AG10803 (cell line): ENCODE measurements at regions not wholly inside any gene's neighbourhood (a gene's known extent, or its start where the extent isn't known, plus 50 kb on each side); places are given as distances from the start of the nearest gene placed in this dataset.

Experiments
- DNase-seq: peaks from one replicate; pipeline ENCODE4 v3.0.0; 2010; ENCODE audit warnings: low read depth
- H3K4me3 ChIP-seq: 2 replicates; pipeline ENCODE4 v1.5.1; 2011; ENCODE audit warnings: mild to moderate bottlenecking, low read length, control low read depth
- CTCF ChIP-seq: conservative IDR thresholded peaks from 2 replicates; pipeline ENCODE4 v1.5.1; 2011; ENCODE audit warnings: mild to moderate bottlenecking, low read length, control low read depth, inconsistent platforms

DNA sequence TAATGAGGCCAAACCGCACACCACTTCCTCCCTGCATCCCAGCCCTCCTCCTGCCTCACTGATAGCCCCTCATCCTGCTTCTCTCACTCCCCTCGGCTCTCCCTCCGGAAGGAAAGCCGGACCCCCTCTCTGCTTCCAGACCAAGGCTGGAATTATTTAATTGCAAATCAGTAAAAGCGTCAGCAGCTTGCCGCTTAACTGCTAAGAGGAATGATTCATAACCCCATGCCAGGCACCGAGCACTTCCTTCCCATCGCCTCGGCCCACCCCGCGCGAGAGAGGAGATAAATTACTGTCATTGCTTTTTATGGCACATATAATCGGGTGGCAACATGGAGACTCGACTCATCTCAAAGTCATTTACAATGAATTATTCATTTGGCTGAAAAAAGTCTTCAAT, 77.3 kb downstream of the UBIAD1 start:
- TF ChIP-seq CTCF: no peak
- no peak for DNase-seq
- H3K4me3 ChIP-seq: no peak overlapping the region

DNA sequence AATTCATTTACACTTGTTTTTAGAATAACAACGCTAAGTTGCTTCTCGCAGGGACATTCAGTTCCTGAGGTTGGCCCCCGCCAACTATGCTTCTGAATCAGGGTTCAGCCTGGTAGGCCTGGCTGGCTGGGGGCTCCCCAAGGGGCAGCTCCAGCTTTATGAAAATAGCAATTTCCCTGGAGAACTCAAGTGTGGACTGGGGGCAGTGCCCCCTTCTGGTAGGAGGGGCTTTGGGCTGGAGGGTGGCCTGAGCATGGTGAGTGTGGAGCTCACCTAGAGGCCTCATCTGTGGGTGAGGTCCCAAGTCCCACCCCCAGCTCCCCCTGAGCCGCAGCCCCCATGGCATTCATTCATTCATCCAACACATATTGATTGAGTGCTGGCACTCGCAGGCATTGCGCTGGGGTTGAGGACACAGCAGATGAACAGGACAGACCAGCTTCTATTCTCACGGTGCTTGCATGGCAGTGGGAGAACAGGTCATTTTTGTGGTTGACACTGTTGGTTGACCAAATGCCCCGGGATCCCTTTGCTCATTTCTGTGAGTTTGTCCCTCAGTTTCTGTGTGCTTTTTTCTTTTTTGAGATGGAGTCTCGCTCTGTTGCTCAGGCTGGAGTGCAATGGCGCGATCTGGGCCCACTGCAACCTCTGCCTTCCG, 79.2 kb downstream of the UBIAD1 start:
- no peak for DNase-seq
- TF ChIP-seq CTCF: no peak
- H3K4me3 ChIP-seq: no peak overlapping the region

DNA sequence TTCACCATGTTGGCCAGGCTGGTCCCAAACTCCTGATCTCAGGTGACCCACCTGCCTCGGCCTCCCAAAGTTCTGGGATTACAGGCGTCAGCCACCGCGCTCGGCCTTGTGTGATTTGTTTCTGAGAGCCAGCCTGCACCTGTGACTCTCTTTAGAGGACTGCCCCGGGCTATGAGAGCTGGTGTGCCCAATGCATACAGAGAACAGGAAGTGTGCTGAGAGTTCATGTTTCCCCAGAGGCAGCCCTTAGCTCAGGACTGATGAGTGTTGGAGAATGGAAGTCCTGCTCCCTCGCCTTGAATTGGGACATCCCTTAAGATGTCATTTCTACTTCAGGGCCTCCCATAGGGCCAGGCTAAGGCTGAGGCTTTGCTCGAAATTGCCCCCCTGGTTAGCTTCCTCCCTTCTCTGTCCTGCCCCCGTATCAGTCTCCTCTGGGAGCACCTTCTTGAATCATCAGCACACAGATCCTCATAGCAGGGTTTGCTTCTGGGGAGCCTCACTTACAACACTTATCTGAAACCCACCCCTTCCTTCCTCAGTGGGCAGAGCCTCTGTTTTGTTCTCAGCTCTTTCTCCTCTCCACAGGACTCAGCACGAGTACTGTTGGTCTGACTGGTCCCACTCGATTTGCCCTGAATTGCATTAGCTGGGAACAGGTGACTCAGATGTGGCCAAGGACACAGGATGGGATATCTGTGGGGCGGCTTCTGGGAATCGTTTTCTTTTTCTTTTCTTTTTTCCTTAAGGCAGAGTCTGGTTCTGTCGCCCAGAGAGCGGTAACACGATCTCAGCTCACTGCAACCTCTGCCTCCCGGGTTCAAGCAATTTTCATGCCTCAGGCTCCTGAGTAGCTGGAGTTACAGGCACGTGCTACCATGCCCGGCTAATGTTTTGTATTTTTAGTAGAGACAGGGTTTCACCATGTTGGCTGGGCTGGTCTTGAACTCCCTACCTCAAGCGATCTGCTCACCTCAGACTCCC, 80.1 kb downstream of the UBIAD1 start:
- no peak for DNase-seq
- no peak overlapping the region for H3K4me3 ChIP-seq
- no peak for TF ChIP-seq CTCF

DNA sequence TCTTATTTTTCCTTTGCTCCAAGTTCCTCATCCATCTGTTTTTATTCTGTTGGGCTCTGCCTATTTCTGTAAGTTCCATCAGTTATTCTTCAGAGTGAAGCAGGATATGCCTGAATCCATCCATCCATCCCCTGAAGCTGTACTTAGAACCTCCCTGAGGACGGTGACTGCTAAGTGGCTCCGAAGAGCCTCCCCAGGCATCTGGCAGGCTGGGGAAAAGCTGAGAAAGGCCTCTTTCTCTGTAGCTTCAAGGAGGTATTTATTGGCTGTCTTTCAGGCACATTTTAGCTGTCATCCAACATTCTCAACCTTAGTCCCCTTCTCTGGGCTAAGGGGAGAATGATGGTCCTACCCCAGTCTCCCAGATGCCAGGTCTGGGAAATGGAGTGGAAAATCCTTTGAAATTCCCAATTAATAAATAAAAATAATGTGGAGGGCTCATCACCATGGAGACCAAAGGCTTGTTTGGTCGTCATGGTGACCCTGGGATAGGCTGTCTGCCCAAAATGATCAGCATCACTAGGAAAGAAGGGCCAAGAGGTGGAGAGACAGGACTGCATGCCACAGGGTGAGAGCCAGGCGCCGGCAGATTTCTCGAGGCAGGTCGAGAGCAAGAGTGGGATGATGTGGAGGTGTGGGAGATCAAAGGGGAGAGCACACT, 82.0 kb downstream of the UBIAD1 start:
- DNase-seq: no peak
- H3K4me3 ChIP-seq: no peak overlapping the region
- no peak for TF ChIP-seq CTCF

DNA sequence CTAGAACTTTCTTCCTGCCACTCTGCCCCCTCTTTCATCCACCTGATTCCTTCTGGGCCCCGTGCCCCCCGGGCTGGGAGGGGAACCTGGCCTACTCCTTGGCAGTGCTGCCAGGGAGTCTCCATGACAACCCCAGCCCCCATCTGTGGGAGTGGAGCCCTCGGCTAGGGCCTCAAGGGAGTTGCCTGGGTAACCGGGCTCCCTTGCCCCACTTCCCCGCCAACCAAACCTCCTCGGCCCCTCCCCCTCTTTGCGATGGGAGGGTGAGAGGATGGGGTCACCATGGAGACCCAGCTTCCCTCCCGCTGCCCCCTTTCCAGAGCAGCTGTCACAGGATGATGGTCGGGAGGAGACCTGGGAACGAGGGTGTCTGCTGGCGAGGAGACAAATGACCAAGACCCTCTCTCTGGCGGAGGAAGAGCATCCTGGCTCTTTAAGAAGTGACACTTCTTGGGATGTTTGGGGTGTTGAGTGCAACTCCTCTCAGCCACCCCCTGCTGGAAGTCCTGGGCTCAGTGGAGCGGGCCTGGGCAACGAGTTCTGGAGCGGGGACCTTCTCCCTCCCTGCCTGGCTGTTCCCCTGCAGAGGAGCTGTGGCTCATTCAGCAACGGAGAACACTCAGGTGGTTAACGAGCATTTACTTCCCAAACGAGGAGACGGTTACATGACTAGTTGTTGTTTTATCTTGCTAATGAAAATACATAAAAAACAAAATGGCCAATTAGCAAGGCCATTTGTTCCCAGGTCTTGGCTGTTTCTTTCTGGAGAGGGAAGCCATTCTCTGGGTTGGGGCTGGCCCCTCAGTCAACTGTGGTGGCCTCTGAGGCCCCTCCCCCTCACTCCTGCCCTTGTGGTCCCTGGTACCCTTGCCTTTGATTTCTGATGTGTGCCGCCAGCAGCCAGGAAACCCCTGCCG, 82.8 kb downstream of the UBIAD1 start:
- TF ChIP-seq CTCF: no peak

DNA sequence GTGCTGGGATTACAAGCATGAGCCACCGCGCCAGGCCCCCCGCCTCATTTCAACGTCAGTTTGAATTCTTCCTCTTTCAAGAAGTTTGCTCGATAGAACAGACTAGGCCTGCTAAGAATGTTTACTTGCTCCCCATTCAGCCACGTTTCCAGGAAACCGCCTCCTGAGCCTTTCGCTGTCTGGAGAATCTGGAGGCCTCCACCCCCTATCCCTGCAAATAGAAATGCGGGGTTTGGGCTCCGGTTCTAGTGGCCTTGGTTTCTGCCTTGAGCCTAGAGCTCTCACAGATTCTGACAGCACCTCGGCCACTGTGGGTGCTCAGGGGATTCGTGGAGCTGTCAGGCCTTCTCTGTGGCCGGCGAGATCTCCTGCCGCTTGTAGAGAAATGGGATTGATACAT, 84.3 kb downstream of the UBIAD1 start:
- no peak for TF ChIP-seq CTCF
- DNase-seq: no peak

More for the DNA sequence above, 82.8 kb downstream of the UBIAD1 start:
- DNase-seq: no peak
- H3K4me3 ChIP-seq: no peak overlapping the region

More for the DNA sequence above, 84.3 kb downstream of the UBIAD1 start:
- H3K4me3 ChIP-seq: no peak overlapping the region
